ENCODE measurements at regions not wholly inside any gene's neighbourhood (a gene's known extent, or its start where the extent isn't known, plus 50 kb on each side); places are given as distances from the start of the nearest gene placed in this dataset.

DNA sequence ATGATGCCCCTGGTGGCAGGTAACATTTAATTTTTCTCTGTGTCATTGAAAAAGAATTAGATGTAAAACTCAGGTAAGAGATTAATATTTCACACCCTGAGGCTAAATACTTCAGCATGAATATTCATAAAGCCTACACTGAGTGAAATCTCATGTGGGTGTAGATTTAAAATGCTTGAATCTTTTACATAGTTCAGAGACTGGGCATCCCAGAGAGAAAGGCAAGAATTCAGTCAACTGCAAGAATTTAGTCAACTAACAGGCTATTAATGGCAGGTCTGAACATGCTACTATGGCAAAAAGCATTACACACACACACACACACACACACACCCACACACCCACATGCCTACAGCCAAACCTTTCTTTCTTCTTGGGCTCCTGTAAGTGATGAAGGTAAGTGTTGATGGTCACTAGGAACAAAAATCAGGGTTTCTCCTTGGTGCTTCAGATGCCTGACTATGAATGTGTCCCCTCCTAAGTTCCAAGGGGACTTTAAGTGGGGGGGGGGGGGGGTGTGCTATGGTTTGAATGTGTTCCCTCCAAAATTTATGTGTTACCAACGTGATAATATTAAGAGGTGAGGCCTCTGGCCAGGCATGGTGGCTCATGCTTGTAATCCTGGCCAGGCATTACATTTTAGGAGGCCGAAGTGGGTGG lies 63.7 kb upstream of the PSMD7 start:
- POLR2A ChIA-PET = no interaction called here

DNA sequence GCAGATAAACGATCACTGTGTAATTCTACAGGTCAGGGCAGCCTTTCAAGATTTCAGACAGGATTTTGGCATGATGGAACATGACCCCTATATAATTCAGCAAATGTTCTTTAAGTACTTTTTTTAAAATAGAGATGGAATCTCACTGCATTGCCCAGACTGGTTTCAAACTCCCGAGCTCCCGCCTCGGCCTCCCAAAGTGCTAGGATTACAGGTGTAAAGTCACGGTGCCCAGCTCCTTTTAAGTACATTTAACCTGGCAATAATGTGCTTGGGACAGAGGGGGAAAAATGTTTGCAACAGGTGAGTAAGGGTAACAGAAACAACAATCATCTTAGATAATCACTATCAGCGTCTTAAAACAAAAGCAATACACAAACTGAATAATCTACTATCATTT lies 66.5 kb upstream of the PSMD7 start:
- DNase-seq = no peak
- H3K36me3 Mint-ChIP-seq = no peaks in the 10 kb centered on the region
- no peaks in the 10 kb centered on the region for H3K4me1 Mint-ChIP-seq
- no peaks in the 10 kb centered on the region for H3K9me3 Mint-ChIP-seq
- POLR2A ChIA-PET = no interaction called here
- ATAC-seq = no peak
- H3K4me3 Mint-ChIP-seq = no peak overlapping the region
- no peak overlapping the region for H3K27ac Mint-ChIP-seq
- peaks cover 0 to 13% (median 8%) of the 10 kb centered on the region in 5 donors for H3K27me3 Mint-ChIP-seq

More for the DNA sequence above, 63.7 kb upstream of the PSMD7 start:
- no peak overlapping the region for H3K27ac Mint-ChIP-seq
- no peaks in the 10 kb centered on the region for H3K36me3 Mint-ChIP-seq
- no peak for DNase-seq
- no peak for ATAC-seq
- no peak overlapping the region for H3K4me3 Mint-ChIP-seq
- H3K9me3 Mint-ChIP-seq = no peaks in the 10 kb centered on the region
- H3K4me1 Mint-ChIP-seq = no peaks in the 10 kb centered on the region
- H3K27me3 Mint-ChIP-seq = peaks cover 6 to 13% (median 8%) of the 10 kb centered on the region in 5 donors

DNA sequence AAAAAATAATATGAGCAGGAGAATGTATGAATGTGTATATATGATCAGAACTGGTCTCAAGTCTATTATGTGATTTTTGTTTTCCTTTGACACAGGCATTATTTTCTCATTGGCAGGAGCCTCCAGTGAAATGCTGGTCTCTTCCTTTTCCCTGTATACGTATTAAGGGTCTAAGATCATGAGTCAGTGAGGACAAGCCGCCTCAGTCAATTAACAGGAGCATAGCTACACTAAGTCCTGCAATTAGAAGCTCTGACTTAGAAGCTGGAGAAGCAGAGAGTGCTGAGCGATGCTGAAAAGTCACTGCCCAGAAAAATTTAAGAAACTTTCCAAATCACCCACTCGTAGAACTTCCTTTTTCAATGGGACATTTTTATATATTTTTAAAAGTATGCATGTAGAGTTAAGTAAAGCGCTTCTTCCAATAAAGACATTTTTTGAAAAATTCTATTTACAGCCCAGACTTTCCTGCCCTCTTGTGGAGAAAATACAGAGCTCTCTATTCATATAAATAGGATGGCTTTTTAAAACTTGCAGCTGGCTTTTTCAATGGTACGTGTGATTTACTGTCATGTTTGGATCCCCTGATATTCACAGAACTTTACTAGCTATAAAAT lies 70.2 kb upstream of the PSMD7 start:
- POLR2A ChIA-PET = no interaction called here
- no peaks in the 10 kb centered on the region for H3K9me3 Mint-ChIP-seq
- peaks cover 0 to 17% (median 8%) of the 10 kb centered on the region in 5 donors for H3K27me3 Mint-ChIP-seq
- no peak overlapping the region for H3K4me3 Mint-ChIP-seq
- no peak overlapping the region for H3K27ac Mint-ChIP-seq
- DNase-seq (no peak), ATAC-seq (no peak)
- no peaks in the 10 kb centered on the region for H3K4me1 Mint-ChIP-seq
- no peaks in the 10 kb centered on the region for H3K36me3 Mint-ChIP-seq

DNA sequence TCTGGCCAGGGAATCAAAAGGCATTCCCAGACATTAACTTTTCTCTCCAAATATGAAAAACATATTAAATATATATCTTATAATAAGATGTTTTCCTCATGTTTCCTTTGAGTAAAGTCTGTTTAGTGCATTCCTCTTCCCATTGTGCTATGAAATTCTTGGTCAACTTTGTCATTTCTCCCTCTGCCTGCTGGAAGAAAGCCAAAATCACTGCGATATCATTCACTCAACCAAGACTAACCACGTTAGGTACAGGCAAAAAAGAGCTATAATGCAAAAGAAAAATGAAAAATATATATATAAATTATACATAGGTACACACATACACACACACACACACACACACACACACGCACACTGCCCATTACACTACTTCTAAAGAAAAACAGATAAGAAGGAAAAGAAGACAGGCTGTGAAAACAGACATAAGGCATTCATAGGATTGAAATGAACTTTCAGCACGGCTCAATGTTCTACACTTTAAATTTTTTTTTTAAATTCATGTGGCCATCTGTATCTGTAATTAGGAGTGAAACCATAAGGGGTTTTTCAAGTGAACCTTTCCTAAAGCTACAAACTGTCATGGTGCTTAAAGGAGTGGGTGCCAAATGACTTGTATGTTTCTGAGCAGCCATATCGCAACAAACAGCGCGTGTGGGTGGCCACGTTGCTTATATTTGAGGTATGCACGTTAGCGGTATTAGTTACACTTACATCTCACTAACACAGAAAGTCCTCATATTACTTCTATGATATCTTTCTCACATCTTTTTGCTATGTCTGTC lies 71.6 kb upstream of the PSMD7 start:
- Mint-ChIP-seq H3K9me3 (no peaks in the 10 kb centered on the region), H3K27me3 (peaks cover 0 to 19% (median 10%) of the 10 kb centered on the region in 5 donors), H3K4me3 (no peak overlapping the region), H3K36me3 (no peaks in the 10 kb centered on the region), H3K4me1 (no peaks in the 10 kb centered on the region), H3K27ac (no peak overlapping the region)
- POLR2A ChIA-PET = no interaction called here
- ATAC-seq = no peak
- DNase-seq = no peak

DNA sequence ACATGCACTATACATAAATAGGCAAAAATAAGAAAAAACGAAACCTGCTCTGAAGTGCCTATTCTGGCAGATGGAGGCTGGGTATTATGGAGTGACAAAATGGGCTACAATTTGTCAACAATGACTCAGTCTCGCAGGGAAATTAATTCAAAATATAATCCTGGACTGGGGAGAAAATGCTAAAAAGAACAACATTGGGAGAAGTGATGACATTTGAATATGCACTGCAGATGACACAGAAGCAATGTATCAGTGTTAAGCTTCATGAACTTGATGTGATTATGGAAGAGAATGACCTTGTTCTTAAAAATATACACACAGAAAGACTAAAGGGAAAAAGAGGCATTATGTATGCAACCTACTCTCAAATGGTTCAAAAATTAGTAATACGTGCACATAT lies 74.8 kb upstream of the PSMD7 start:
- Mint-ChIP-seq H3K27me3 (peaks cover 0 to 14% (median 12%) of the 10 kb centered on the region in 5 donors), H3K27ac (no peak overlapping the region), H3K36me3 (no peaks in the 10 kb centered on the region), H3K9me3 (no peaks in the 10 kb centered on the region), H3K4me3 (no peak overlapping the region), H3K4me1 (no peaks in the 10 kb centered on the region)
- DNase-seq (no peak), ATAC-seq (no peak)
- POLR2A ChIA-PET = no interaction called here

DNA sequence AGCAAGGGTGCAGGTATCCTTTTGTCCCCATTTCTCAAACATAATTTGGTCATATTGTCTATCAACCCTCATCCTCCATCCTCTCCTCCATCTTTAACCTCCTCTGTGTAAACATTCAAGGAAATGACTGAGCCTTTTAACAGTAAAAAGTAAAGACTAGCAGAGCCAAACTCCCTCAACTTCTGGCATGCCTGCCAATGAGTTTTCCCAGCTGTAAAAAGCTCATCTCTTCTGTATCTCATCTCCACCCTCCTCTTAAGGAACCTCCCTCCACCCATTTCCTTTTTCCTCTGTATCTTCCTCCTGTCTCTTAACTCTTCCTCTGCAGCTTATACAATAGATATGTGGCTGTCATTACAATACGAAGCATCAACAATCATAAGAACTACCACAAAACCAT lies 76.9 kb upstream of the PSMD7 start:
- POLR2A ChIA-PET = no interaction called here
- no peak overlapping the region for H3K27ac Mint-ChIP-seq
- H3K36me3 Mint-ChIP-seq = no peaks in the 10 kb centered on the region
- no peak for ATAC-seq
- peaks cover 0 to 13% (median 9%) of the 10 kb centered on the region in 5 donors for H3K27me3 Mint-ChIP-seq
- DNase-seq = no peak
- H3K4me1 Mint-ChIP-seq = no peaks in the 10 kb centered on the region
- no peak overlapping the region for H3K4me3 Mint-ChIP-seq
- no peaks in the 10 kb centered on the region for H3K9me3 Mint-ChIP-seq

DNA sequence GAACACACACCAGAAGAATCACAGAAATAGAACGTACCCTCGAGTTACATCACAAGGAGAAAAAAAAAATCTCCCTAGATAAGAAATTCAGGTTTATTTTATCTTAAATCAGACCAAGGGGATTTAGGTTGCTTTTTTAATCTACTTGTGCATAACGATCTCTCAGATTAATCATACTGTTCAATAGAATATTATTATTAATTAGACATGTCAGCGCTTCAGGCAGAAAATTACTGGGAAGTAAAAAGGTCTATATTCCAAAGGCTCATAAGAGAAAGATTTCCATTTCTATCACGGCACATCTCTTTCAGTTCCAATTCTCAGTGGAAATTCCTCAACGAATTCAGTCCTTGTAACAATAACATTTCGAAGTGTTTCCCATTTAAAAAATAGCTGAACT lies 77.7 kb upstream of the PSMD7 start:
- no peak overlapping the region for H3K4me3 Mint-ChIP-seq
- H3K27me3 Mint-ChIP-seq = peaks cover 0 to 13% (median 9%) of the 10 kb centered on the region in 5 donors
- no peak for ATAC-seq
- H3K36me3 Mint-ChIP-seq = no peaks in the 10 kb centered on the region
- no peak for DNase-seq
- H3K4me1 Mint-ChIP-seq = no peaks in the 10 kb centered on the region
- no peak overlapping the region for H3K27ac Mint-ChIP-seq
- H3K9me3 Mint-ChIP-seq = no peaks in the 10 kb centered on the region
- POLR2A ChIA-PET = no interaction called here

DNA sequence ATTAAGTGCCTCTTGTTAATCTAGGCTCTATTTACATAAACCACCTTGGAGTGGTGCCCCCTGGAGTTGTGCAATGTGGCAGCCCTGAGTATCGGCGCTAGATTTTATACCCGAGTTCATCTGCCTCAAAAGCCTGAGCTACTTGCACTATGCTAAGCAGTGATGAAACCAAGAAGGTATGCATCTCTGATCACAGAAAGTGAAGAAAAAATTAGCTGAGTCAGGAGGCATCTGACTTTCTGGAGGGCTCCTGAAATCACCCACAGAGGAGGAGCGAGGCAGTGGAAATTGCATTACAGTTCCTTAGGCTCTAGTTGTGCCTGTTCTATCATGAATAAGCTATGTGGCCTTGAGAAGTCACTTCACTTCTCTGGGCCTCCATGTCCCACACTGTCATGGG lies 80.3 kb upstream of the PSMD7 start:
- no peaks in the 10 kb centered on the region for H3K9me3 Mint-ChIP-seq
- POLR2A ChIA-PET = no interaction called here
- peaks cover 6 to 20% (median 12%) of the 10 kb centered on the region in 5 donors for H3K27me3 Mint-ChIP-seq
- no peaks in the 10 kb centered on the region for H3K4me1 Mint-ChIP-seq
- ATAC-seq = no peak
- no peaks in the 10 kb centered on the region for H3K36me3 Mint-ChIP-seq
- DNase-seq = no peak
- peak overlapping the region in 1 of 10 donors; percentile 1 for H3K4me3 Mint-ChIP-seq
- H3K27ac Mint-ChIP-seq = no peak overlapping the region

DNA sequence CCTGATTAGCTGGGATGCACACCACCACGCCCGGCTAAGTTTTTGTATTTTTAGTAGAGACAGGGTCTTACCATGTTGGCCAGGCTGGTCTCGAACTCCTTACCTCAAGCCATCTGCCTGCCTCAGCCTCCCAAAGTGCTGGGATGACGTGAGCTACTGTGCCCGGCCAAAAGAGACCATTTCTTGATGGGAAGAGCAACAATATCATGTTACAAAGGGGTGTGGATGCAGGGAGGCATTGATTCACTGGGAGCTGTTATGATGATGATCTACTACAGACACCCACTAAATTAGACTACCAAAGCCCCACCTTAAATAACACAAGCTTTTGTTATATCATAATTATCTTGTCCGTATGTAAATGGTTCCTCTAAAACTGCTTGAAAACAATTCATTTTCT lies 81.4 kb upstream of the PSMD7 start:
- Mint-ChIP-seq H3K9me3 (no peaks in the 10 kb centered on the region), H3K4me3 (no peak overlapping the region)

DNA sequence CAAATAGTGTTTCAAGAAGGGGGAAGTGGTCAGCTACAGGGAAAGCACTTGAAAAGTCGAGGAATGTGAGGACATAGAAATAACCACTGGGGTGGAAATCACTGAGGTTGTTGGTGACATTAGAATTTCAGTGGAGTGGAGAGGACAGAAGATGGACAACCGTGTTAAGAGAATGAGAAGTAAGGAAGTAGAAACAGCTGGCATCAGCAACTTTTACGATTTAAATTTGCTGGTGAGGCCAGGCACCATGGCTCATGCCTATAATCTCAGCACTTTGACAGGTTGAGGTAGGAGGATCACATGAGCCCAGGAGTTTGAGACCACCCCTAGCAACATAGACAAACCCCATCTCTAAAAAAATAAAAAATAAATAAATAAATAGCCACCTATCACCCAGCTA lies 83.2 kb upstream of the PSMD7 start:
- Mint-ChIP-seq H3K9me3 (no peaks in the 10 kb centered on the region), H3K4me1 (no peaks in the 10 kb centered on the region), H3K36me3 (no peaks in the 10 kb centered on the region), H3K27me3 (peaks cover 1 to 20% (median 3%) of the 10 kb centered on the region in 5 donors), H3K4me3 (no peak overlapping the region), H3K27ac (no peak overlapping the region)
- POLR2A ChIA-PET = no interaction called here
- DNase-seq = no peak
- ATAC-seq = no peak

More for the DNA sequence above, 81.4 kb upstream of the PSMD7 start:
- Mint-ChIP-seq H3K27ac (no peak overlapping the region), H3K4me1 (no peaks in the 10 kb centered on the region), H3K27me3 (peaks cover 6 to 20% (median 10%) of the 10 kb centered on the region in 5 donors), H3K36me3 (no peaks in the 10 kb centered on the region)
- POLR2A ChIA-PET = no interaction called here
- DNase-seq (no peak), ATAC-seq (no peak)

DNA sequence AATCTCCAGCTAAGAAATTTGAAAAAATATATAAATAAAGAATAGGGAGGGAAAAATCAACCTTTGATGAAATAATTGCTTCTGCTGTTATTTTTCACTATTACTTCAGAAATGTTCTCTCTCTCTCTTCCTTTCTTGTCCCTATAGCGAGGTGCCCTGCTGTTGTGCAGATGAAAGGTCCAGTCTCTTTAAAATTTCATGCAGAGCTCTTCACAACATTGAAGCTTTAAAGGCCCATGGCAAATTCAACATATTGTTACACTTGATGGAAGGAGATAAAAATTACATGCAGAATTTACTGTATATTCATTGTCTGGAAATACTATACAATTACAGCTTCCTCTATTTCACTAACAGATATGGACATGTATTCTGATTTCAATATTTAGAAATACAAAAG lies 86.4 kb upstream of the PSMD7 start:
- H3K36me3 Mint-ChIP-seq = no peaks in the 10 kb centered on the region

DNA sequence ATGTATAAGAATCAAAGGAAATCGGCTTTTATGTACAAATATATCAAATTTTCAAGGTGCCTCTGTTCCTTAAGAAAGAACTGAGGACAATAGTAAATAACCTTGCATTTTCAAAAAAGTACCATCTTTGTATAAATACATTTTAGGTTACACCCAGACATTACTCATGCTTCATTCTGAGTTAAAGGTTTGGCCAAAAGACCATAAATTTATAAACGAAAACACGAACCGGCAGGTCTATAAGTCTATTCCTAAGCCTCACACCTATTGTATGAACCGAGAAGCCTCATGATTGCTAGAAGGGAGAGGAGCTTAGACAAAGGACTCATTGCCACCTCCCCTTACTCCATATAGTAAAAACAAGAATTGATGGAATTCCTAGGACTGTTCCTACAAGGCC lies 94.6 kb upstream of the PSMD7 start:
- Mint-ChIP-seq H3K4me1 (no peaks in the 10 kb centered on the region), H3K27ac (no peak overlapping the region), H3K27me3 (peaks cover 0 to 5% (median 3%) of the 10 kb centered on the region in 5 donors), H3K4me3 (no peak overlapping the region), H3K9me3 (peaks cover 0 to 3% (median 0%) of the 10 kb centered on the region in 9 donors), H3K36me3 (no peaks in the 10 kb centered on the region)
- DNase-seq (no peak), ATAC-seq (no peak)
- POLR2A ChIA-PET = no interaction called here

More for the DNA sequence above, 86.4 kb upstream of the PSMD7 start:
- Mint-ChIP-seq H3K27ac (no peak overlapping the region), H3K4me3 (no peak overlapping the region), H3K4me1 (no peaks in the 10 kb centered on the region), H3K9me3 (no peaks in the 10 kb centered on the region), H3K27me3 (peaks cover 1 to 20% (median 5%) of the 10 kb centered on the region in 5 donors)
- ATAC-seq (no peak), DNase-seq (no peak)
- POLR2A ChIA-PET = no interaction called here

DNA sequence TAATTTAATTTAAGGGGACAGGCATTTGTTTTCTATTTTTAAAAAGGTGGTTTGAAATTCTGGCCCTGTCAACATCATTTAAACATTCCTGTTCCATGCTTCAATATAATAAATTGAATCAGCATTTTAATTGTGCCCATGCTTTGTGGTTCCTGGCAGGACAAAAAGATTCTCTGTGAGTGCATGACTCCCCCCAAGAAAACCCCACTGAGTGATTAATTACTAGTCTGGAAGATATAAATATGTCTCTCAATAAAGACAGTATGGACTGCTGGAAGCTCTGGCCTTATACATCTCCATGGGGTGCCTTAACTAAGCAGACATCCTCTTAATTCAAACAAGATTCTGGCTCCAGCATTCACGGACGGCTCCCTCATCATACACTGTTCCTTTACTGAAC lies 95.0 kb upstream of the PSMD7 start:
- DNase-seq (no peak), ATAC-seq (no peak)

More for the DNA sequence above, 95.0 kb upstream of the PSMD7 start:
- POLR2A ChIA-PET = no interaction called here
- Mint-ChIP-seq H3K27me3 (peaks cover 0 to 5% (median 3%) of the 10 kb centered on the region in 5 donors), H3K4me1 (no peaks in the 10 kb centered on the region), H3K4me3 (no peak overlapping the region), H3K27ac (no peak overlapping the region), H3K9me3 (peaks cover 0 to 3% (median 0%) of the 10 kb centered on the region in 9 donors), H3K36me3 (no peaks in the 10 kb centered on the region)

Measured in naive thymus-derived CD8-positive, alpha-beta T cell (primary cell).